T-helper 1 cell (primary cell): ENCODE measurements at regions not wholly inside any gene's neighbourhood (a gene's known extent, or its start where the extent isn't known, plus 50 kb on each side); places are given as distances from the start of the nearest gene placed in this dataset.
"Not testable (repeated sequence)": the region's sequence is repeated elsewhere in the genome, so short reads cannot be mapped to it uniquely, and the experiment has no call there.

Experiments
- DNase-seq, 5 donors: peaks; one replicate each; pipeline ENCODE4 v3.0.0-alpha.2; 2012 to 2020

- no peak for DNase-seq
These were observed 140.2 kb downstream of the NUFIP1 start for GRCh38 chr13:44848920-44849676.

GRCh38 chr13:44845281-44846058, 143.8 kb downstream of the NUFIP1 start:
- not testable (repeated sequence) for DNase-seq

- DNase-seq, result no peak
These were observed 144.5 kb downstream of the NUFIP1 start for GRCh38 chr13:44844786-44845185.

GRCh38 chr13:44843403-44843802, 145.9 kb downstream of the NUFIP1 start:
- DNase-seq, result peak in 1 of 5 donors; percentile 6

- no peak for DNase-seq
These were observed 147.1 kb downstream of the NUFIP1 start for GRCh38 chr13:44842158-44842557.

- DNase-seq, result no peak
These were observed 149.1 kb downstream of the NUFIP1 start for GRCh38 chr13:44840131-44840530.

- DNase-seq, result no peak
These were observed 152.0 kb downstream of the NUFIP1 start for GRCh38 chr13:44837250-44837649.

- DNase-seq, result no peak
These were observed 154.9 kb downstream of the NUFIP1 start for GRCh38 chr13:44834404-44834803.

GRCh38 chr13:44833626-44834025, 155.6 kb downstream of the NUFIP1 start:
- DNase-seq, result no peak

GRCh38 chr13:44833139-44833538, 156.1 kb downstream of the NUFIP1 start:
- DNase-seq, result no peak

GRCh38 chr13:44826591-44827350, 162.5 kb downstream of the NUFIP1 start:
- DNase-seq, result no peak

- DNase-seq, result no peak
These were observed 163.3 kb downstream of the NUFIP1 start for GRCh38 chr13:44825953-44826352.

- not testable (repeated sequence) for DNase-seq
These were observed 165.7 kb downstream of the NUFIP1 start for GRCh38 chr13:44823555-44823954.

GRCh38 chr13:44822291-44822690, 167.0 kb downstream of the NUFIP1 start:
- no peak for DNase-seq

GRCh38 chr13:44819772-44820171, 169.5 kb downstream of the NUFIP1 start:
- DNase-seq, result no peak

- DNase-seq, result peak in 1 of 5 donors; percentile 30
These were observed 170.0 kb downstream of the NUFIP1 start for GRCh38 chr13:44819245-44819644.

GRCh38 chr13:44818428-44818827, 170.8 kb downstream of the NUFIP1 start:
- no peak for DNase-seq

- DNase-seq, result no peak
These were observed 171.3 kb downstream of the NUFIP1 start for GRCh38 chr13:44818016-44818415.

- no peak for DNase-seq
These were observed 172.1 kb downstream of the NUFIP1 start for GRCh38 chr13:44817131-44817671.

- DNase-seq, result no peak
These were observed 172.6 kb downstream of the NUFIP1 start for GRCh38 chr13:44816701-44817100.

GRCh38 chr13:44815623-44816022, 173.6 kb downstream of the NUFIP1 start:
- peak in 1 of 5 donors; percentile 8 for DNase-seq

- DNase-seq, result no peak
These were observed 174.4 kb downstream of the NUFIP1 start for GRCh38 chr13:44814836-44815235.

- no peak for DNase-seq
These were observed 175.1 kb downstream of the NUFIP1 start for GRCh38 chr13:44814161-44814560.
